PC-9 (cell line): ENCODE measurements at regions not wholly inside any gene's neighbourhood (a gene's known extent, or its start where the extent isn't known, plus 50 kb on each side); places are given as distances from the start of the nearest gene placed in this dataset.

ENCODE experiments used
- EZH2 ChIP-seq: fragments of 200-600 bp; sonication (generic); IDR thresholded peaks from 2 replicates; pipeline ENCODE4 v1.8.0; 2017; ENCODE audit warnings: antibody characterized with exemption, low read depth
- TF ChIP-seq, protein P1 (sequence below): fragments of 200-600 bp; sonication (generic); conservative IDR thresholded peaks from 2 replicates; pipeline ENCODE4 v1.6.1; 2017; ENCODE audit warnings: mixed run types, antibody characterized with exemption, mild to moderate bottlenecking, moderate library complexity

DNA sequence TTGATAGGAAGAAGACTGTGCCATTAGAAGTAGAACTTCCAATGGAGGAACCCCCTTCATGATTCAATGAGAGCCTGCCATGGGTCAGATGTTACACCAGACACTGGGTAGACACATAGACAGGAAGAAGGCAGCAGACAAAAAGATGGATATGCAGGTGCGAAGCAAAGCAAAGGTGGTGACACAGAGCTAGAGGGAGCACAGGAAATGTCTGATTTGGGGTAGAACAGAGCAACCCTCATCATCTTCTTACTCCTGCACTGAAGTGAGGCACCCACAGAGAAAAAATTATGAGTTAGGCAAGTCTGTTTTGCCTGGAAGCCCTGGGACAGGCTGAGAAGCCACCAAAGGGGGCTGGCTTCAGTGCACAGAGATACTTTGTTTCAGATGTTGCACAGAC lies 240.2 kb downstream of the ANAPC1 start:
- TF ChIP-seq, protein P1, sequence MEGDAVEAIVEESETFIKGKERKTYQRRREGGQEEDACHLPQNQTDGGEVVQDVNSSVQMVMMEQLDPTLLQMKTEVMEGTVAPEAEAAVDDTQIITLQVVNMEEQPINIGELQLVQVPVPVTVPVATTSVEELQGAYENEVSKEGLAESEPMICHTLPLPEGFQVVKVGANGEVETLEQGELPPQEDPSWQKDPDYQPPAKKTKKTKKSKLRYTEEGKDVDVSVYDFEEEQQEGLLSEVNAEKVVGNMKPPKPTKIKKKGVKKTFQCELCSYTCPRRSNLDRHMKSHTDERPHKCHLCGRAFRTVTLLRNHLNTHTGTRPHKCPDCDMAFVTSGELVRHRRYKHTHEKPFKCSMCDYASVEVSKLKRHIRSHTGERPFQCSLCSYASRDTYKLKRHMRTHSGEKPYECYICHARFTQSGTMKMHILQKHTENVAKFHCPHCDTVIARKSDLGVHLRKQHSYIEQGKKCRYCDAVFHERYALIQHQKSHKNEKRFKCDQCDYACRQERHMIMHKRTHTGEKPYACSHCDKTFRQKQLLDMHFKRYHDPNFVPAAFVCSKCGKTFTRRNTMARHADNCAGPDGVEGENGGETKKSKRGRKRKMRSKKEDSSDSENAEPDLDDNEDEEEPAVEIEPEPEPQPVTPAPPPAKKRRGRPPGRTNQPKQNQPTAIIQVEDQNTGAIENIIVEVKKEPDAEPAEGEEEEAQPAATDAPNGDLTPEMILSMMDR: no peak
- TF ChIP-seq EZH2: no peak
